Breast epithelium (tissue), 3 donors: ENCODE measurements at regions not wholly inside any gene's neighbourhood (a gene's known extent, or its start where the extent isn't known, plus 50 kb on each side); places are given as distances from the start of the nearest gene placed in this dataset.

Experiments used
- POLR2AphosphoS5 ChIP-seq, 3 donors: sonication (generic); formaldehyde crosslinking; IDR thresholded peaks; one replicate each; pipeline ENCODE4 v1.6.1; 2017; ENCODE audit warnings: antibody characterized with exemption in 3 of 3
- TF ChIP-seq, protein P1 (sequence below), 3 donors: fragments of 450-650 bp; IDR thresholded peaks; one replicate each; pipeline ENCODE4 v1.5.1; 2016 to 2017; ENCODE audit warnings: antibody characterized with exemption in 3 of 3, mild to moderate bottlenecking in 3 of 3, moderate library complexity in 3 of 3

DNA sequence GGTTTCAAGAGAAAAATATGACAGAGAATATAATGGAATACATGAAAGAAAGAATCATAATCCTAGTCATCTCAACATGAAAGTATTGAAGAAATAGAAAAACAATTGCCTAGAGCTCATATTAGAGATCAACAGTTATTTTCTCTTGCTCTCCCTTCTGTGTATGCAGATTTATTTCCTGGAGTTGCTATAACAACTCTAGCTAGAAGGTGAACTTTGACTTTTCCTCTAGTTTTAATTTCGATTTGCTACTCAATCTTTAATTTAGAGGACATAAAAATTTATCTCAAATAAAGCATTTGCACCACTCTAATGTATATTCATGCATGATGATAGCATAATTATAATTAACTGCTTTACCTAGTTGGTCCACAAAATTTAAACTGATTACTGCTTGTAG, 84.6 kb upstream of the PICALM start:
- no peak for TF ChIP-seq POLR2AphosphoS5 (IDR thresholded peaks at IDR 0.05)
- TF ChIP-seq, protein P1, sequence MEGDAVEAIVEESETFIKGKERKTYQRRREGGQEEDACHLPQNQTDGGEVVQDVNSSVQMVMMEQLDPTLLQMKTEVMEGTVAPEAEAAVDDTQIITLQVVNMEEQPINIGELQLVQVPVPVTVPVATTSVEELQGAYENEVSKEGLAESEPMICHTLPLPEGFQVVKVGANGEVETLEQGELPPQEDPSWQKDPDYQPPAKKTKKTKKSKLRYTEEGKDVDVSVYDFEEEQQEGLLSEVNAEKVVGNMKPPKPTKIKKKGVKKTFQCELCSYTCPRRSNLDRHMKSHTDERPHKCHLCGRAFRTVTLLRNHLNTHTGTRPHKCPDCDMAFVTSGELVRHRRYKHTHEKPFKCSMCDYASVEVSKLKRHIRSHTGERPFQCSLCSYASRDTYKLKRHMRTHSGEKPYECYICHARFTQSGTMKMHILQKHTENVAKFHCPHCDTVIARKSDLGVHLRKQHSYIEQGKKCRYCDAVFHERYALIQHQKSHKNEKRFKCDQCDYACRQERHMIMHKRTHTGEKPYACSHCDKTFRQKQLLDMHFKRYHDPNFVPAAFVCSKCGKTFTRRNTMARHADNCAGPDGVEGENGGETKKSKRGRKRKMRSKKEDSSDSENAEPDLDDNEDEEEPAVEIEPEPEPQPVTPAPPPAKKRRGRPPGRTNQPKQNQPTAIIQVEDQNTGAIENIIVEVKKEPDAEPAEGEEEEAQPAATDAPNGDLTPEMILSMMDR (IDR thresholded peaks at IDR 0.05), result no peak
